A549 (cell line): ENCODE measurements at regions not wholly inside any gene's neighbourhood (a gene's known extent, or its start where the extent isn't known, plus 50 kb on each side); places are given as distances from the start of the nearest gene placed in this dataset.

Experiments
- ATOH8 ChIP-seq: fragments of 250-450 bp; sonication (Bioruptor Pico); IDR thresholded peaks from 2 replicates; pipeline ENCODE4 v1.5.0; 2020; ENCODE audit warnings: low read depth, mild to moderate bottlenecking, moderate library complexity
- CHD4 ChIP-seq: fragments of 200-600 bp; sonication (generic); IDR thresholded peaks from 2 replicates; pipeline ENCODE4 v1.6.1; 2016; ENCODE audit warnings: antibody characterized with exemption, mild to moderate bottlenecking, borderline replicate concordance
- CTCF ChIP-seq: fragments of >200 bp; sonication (Bioruptor Twin); formaldehyde crosslinking; IDR thresholded peaks from 3 replicates; pipeline ENCODE4 v1.5.1; 2016
- EHMT2 ChIP-seq: fragments of 200-600 bp; sonication (generic); IDR thresholded peaks from 2 replicates; pipeline ENCODE4 v1.6.1; 2016; ENCODE audit warnings: antibody characterized with exemption, low read depth, mild to moderate bottlenecking, moderate library complexity
- EP300 ChIP-seq, 2 experiments: fragments of >200 bp; sonication (Bioruptor Twin); formaldehyde crosslinking; IDR thresholded peaks; 2 replicates in 1 of 2; 3 replicates in 1 of 2; pipeline ENCODE4 v1.6.1; 2016 to 2017
- FOXS1 ChIP-seq: fragments of 250-450 bp; sonication (Bioruptor Pico); IDR thresholded peaks from 2 replicates; pipeline ENCODE4 v1.5.0; 2020; ENCODE audit warnings: mild to moderate bottlenecking, moderate library complexity
- GATA3 ChIP-seq: IDR thresholded peaks from 2 replicates; pipeline ENCODE4 v1.6.1; 2012; ENCODE audit warnings: borderline replicate concordance
- HES2 ChIP-seq: fragments of >200 bp; sonication (Bioruptor Twin); formaldehyde crosslinking; IDR thresholded peaks from 2 replicates; pipeline ENCODE4 v1.6.1; 2016
- HMGXB4 ChIP-seq: fragments of 250-450 bp; sonication (Bioruptor Pico); IDR thresholded peaks from 2 replicates; pipeline ENCODE4 v1.5.0; 2021; ENCODE audit warnings: mild to moderate bottlenecking, moderate library complexity, borderline replicate concordance
- JUNB ChIP-seq: fragments of >200 bp; sonication (Bioruptor Twin); formaldehyde crosslinking; IDR thresholded peaks from 2 replicates; pipeline ENCODE4 v1.6.1; 2016
- MAX ChIP-seq: IDR thresholded peaks from 2 replicates; pipeline ENCODE4 v1.6.1; 2012
- MAZ ChIP-seq: fragments of 150-350 bp; IDR thresholded peaks from 2 replicates; pipeline ENCODE4 v1.6.1; 2014; ENCODE audit warnings: antibody characterized with exemption, low read depth, low read length, borderline replicate concordance
- POLR2A ChIP-seq: IDR thresholded peaks from 2 replicates; pipeline ENCODE4 v1.6.1; 2012; ENCODE audit warnings: mild to moderate bottlenecking, low read length
- REST ChIP-seq: fragments of 200-600 bp; sonication (generic); IDR thresholded peaks from 2 replicates; pipeline ENCODE4 v1.6.1; 2016; ENCODE audit warnings: antibody characterized with exemption, mild to moderate bottlenecking, moderate library complexity

- no peak for TF ChIP-seq CHD4
- TF ChIP-seq EP300 (IDR thresholded peaks at IDR 0.05) = no peak
- TF ChIP-seq MAZ = no peak
- TF ChIP-seq HES2 = no peak
- no peak for TF ChIP-seq JUNB
- TF ChIP-seq CTCF = no peak
- no peak for TF ChIP-seq POLR2A
- no peak for TF ChIP-seq FOXS1 (CRISPR knock-in tag)
- no peak for TF ChIP-seq HMGXB4
- no peak for TF ChIP-seq GATA3
- TF ChIP-seq MAX = no peak
- TF ChIP-seq REST = no peak
- no peak for TF ChIP-seq ATOH8 (CRISPR knock-in tag)
- TF ChIP-seq EHMT2 = no peak
Measured at GRCh38 chr1:8089535-8090228, 63.6 kb upstream of the ERRFI1 start.
